ENCODE measurements at regions not wholly inside any gene's neighbourhood (a gene's known extent, or its start where the extent isn't known, plus 50 kb on each side); places are given as distances from the start of the nearest gene placed in this dataset.

GRCh38 chr18:42445359-42445758 lies 490.3 kb downstream of the PIK3C3 start:
- Histone ChIP-seq H3K9me3 (no peaks in the 10 kb centered on the region), H3K36me3 (no peaks in the 10 kb centered on the region), H3K4me3 (no peak overlapping the region), H3K4me1 (replicated peaks) (no peaks in the 10 kb centered on the region), H3K27ac (no peak overlapping the region), H3K27me3 (replicated peaks; ENCODE audit: insufficient read depth) (no peaks in the 10 kb centered on the region)
- no peak for DNase-seq (ENCODE audit: low spot score)
- intact Hi-C loops (cut with DNase I), result no loop called here
- 81% methylated on average over 2 of the region's 2 CpGs for WGBS
- TF ChIP-seq POLR2A (IDR thresholded peaks at IDR 0.05), result no peak
- no peak for TF ChIP-seq POLR2AphosphoS5 (IDR thresholded peaks at IDR 0.05)
- TF ChIP-seq CTCF (IDR thresholded peaks at IDR 0.05), result no peak

GRCh38 chr18:42446195-42446594 lies 491.2 kb downstream of the PIK3C3 start:
- intact Hi-C loops (cut with DNase I), result no loop called here
- TF ChIP-seq CTCF (IDR thresholded peaks at IDR 0.05) (no peak), POLR2A (IDR thresholded peaks at IDR 0.05) (no peak), POLR2AphosphoS5 (IDR thresholded peaks at IDR 0.05) (no peak)
- Histone ChIP-seq H3K4me3 (no peak overlapping the region), H3K4me1 (replicated peaks) (no peaks in the 10 kb centered on the region), H3K9me3 (no peaks in the 10 kb centered on the region), H3K27ac (no peak overlapping the region), H3K36me3 (no peaks in the 10 kb centered on the region), H3K27me3 (replicated peaks; ENCODE audit: insufficient read depth) (no peaks in the 10 kb centered on the region)
- DNase-seq (ENCODE audit: low spot score), result no peak

- Histone ChIP-seq H3K4me3 (no peak overlapping the region), H3K9me3 (no peaks in the 10 kb centered on the region), H3K4me1 (replicated peaks) (no peaks in the 10 kb centered on the region), H3K36me3 (no peaks in the 10 kb centered on the region), H3K27me3 (replicated peaks; ENCODE audit: insufficient read depth) (no peaks in the 10 kb centered on the region), H3K27ac (no peak overlapping the region)
- intact Hi-C loops (cut with DNase I), result no loop called here
- 100% methylated on average over 1 of the region's 1 CpG for WGBS
- DNase-seq (ENCODE audit: low spot score), result no peak
- no peak for TF ChIP-seq POLR2AphosphoS5 (IDR thresholded peaks at IDR 0.05)
- no peak for TF ChIP-seq CTCF (IDR thresholded peaks at IDR 0.05)
- TF ChIP-seq POLR2A (IDR thresholded peaks at IDR 0.05), result no peak
Observed at GRCh38 chr18:42447688-42448087, 492.7 kb downstream of the PIK3C3 start.

- TF ChIP-seq POLR2A (IDR thresholded peaks at IDR 0.05) (no peak), POLR2AphosphoS5 (IDR thresholded peaks at IDR 0.05) (no peak), CTCF (IDR thresholded peaks at IDR 0.05) (no peak)
- Histone ChIP-seq H3K9me3 (no peaks in the 10 kb centered on the region), H3K27me3 (replicated peaks; ENCODE audit: insufficient read depth) (no peaks in the 10 kb centered on the region), H3K4me3 (no peak overlapping the region), H3K27ac (no peak overlapping the region), H3K36me3 (no peaks in the 10 kb centered on the region), H3K4me1 (replicated peaks) (no peaks in the 10 kb centered on the region)
- DNase-seq (ENCODE audit: low spot score), result no peak
- intact Hi-C loops (cut with DNase I), result no loop called here
- WGBS, result 27% methylated on average over 2 of the region's 2 CpGs
Observed at GRCh38 chr18:42458226-42458625, 503.2 kb downstream of the PIK3C3 start.

GRCh38 chr18:42459873-42460272 lies 504.8 kb downstream of the PIK3C3 start:
- no peaks in the 10 kb centered on the region for H3K9me3 ChIP-seq
- intact Hi-C loops (cut with DNase I), result no loop called here
- no peaks in the 10 kb centered on the region for H3K36me3 ChIP-seq
- H3K4me3 ChIP-seq, result no peak overlapping the region
- no peak overlapping the region for H3K27ac ChIP-seq
- 82% methylated on average over 2 of the region's 2 CpGs for WGBS
- DNase-seq (ENCODE audit: low spot score), result no peak
- H3K27me3 ChIP-seq (replicated peaks; ENCODE audit: insufficient read depth), result no peaks in the 10 kb centered on the region
- no peaks in the 10 kb centered on the region for H3K4me1 ChIP-seq (replicated peaks)
- no peak for TF ChIP-seq CTCF (IDR thresholded peaks at IDR 0.05)
- no peak for TF ChIP-seq POLR2AphosphoS5 (IDR thresholded peaks at IDR 0.05)
- no peak for TF ChIP-seq POLR2A (IDR thresholded peaks at IDR 0.05)
